ENCODE measurements at regions not wholly inside any gene's neighbourhood (a gene's known extent, or its start where the extent isn't known, plus 50 kb on each side); places are given as distances from the start of the nearest gene placed in this dataset.

- Histone ChIP-seq H3K9me1 (ENCODE audit: insufficient read depth, low read length) (no peaks in the 10 kb centered on the region), H2AK5ac (ENCODE audit: low read depth, low read length) (no peak overlapping the region), H3K36me3 (ENCODE audit: control insufficient read depth, insufficient read depth, low read length) (no peaks in the 10 kb centered on the region), H2BK15ac (ENCODE audit: low read depth, low read length) (no peak overlapping the region), H3K14ac (replicated peaks; ENCODE audit: low read depth, low read length) (no peak overlapping the region), H2AK9ac (replicated peaks; ENCODE audit: low read depth, low read length, poor library complexity) (no peak overlapping the region), H3K79me1 (ENCODE audit: low read depth in 1 of 2, low read length in 2 of 2) (no peaks in the 10 kb centered on the region), H3K56ac (ENCODE audit: extremely low read depth, insufficient read depth, low read length) (no peak overlapping the region), H4K8ac (ENCODE audit: low read depth in 2 of 2, low read length in 2 of 2) (no peak overlapping the region), H3K27ac (ENCODE audit: insufficient read depth, low read length) (no peak overlapping the region), H3K23ac (ENCODE audit: low read depth, low read length) (no peak overlapping the region), H4K20me1 (ENCODE audit: insufficient read depth, low read length) (no peaks in the 10 kb centered on the region), H3K4me1 (ENCODE audit: control insufficient read depth, insufficient read depth, low read length) (no peaks in the 10 kb centered on the region), H3K9ac (ENCODE audit: low read depth, low read length) (no peak overlapping the region), H3K18ac (ENCODE audit: low read depth, low read length) (no peak overlapping the region), H2BK120ac (ENCODE audit: low read depth, low read length) (no peak overlapping the region), H2BK20ac (ENCODE audit: low read depth, low read length) (no peak overlapping the region), H3K4me2 (ENCODE audit: low read depth, low read length) (no peak overlapping the region), H4K5ac (ENCODE audit: low read depth, low read length) (no peak overlapping the region), H2AFZ (replicated peaks; ENCODE audit: low read length, poor library complexity) (no peak overlapping the region), H4K91ac (ENCODE audit: insufficient read depth, low read depth, low read length) (no peak overlapping the region), H3K27me3 (ENCODE audit: control insufficient read depth, insufficient read depth, low read length) (no peaks in the 10 kb centered on the region), H2BK5ac (ENCODE audit: low read depth, low read length, poor library complexity, severe bottlenecking) (no peak overlapping the region), H3K9me3 (ENCODE audit: control insufficient read depth, insufficient read depth, low read length) (no peaks in the 10 kb centered on the region), H3K4me3 (ENCODE audit: insufficient read depth, low read depth, low read length) (no peak overlapping the region), H3K4ac (ENCODE audit: low read depth, low read length) (no peak overlapping the region)
- no CpG with 5 or more reads among the region's 2 CpGs for WGBS, 2 experiments (ENCODE audit: extremely low coverage in 2 of 2, insufficient read length in 1 of 2)
- dilution Hi-C loops (cut with HindIII; ENCODE audit: low sequenced_read_pairs, unreplicated experiment) (no loop called here), intact Hi-C loops (cut with micrococcal nuclease) (no loop called here), in situ Hi-C loops (cut with MboI; ENCODE audit: low sequenced_read_pairs) (no loop called here)
- no TSS peak for BruUV-seq (replicated peaks)
- ATAC-seq (ENCODE audit: low read depth) (no peak), DNase-seq (no peak)
- POLR2A ChIA-PET (ENCODE audit: unreplicated experiment): no interaction called here
- TF ChIP-seq BHLHE40 (IDR thresholded peaks at IDR 0.05; ENCODE audit: low read depth, low read length) (no peak), CHD1 (IDR thresholded peaks at IDR 0.05; ENCODE audit: low read depth, low read length) (no peak), MAZ (IDR thresholded peaks at IDR 0.05; ENCODE audit: borderline replicate concordance, low read depth, low read length) (no peak), FOS (IDR thresholded peaks at IDR 0.05; ENCODE audit: low read depth, low read length) (no peak), USF2 (IDR thresholded peaks at IDR 0.05; ENCODE audit: low read depth, low read length) (no peak), MXI1 (IDR thresholded peaks at IDR 0.05; ENCODE audit: borderline replicate concordance, low read depth, low read length) (no peak), ELK1 (IDR thresholded peaks at IDR 0.05; ENCODE audit: borderline replicate concordance, low read depth, low read length) (no peak), NFE2L2 (IDR thresholded peaks at IDR 0.05; ENCODE audit: low read depth, low read length) (no peak), CEBPB (IDR thresholded peaks at IDR 0.05; ENCODE audit: low read depth, low read length) (no peak), POLR2A (IDR thresholded peaks at IDR 0.05; ENCODE audit: low read depth, low read length) (no peak)
- CTCF ChIA-PET: interaction anchor here (0.9 kb wide), 1 partner anchor 11 kb away, joined by 3 read pairs; no protein-coding TSS in a partner anchor
Observed at GRCh38 chr9:75669721-75670120, 220.8 kb upstream of the PCSK5 start.
